ENCODE measurements at regions not wholly inside any gene's neighbourhood (a gene's known extent, or its start where the extent isn't known, plus 50 kb on each side); places are given as distances from the start of the nearest gene placed in this dataset.

DNA sequence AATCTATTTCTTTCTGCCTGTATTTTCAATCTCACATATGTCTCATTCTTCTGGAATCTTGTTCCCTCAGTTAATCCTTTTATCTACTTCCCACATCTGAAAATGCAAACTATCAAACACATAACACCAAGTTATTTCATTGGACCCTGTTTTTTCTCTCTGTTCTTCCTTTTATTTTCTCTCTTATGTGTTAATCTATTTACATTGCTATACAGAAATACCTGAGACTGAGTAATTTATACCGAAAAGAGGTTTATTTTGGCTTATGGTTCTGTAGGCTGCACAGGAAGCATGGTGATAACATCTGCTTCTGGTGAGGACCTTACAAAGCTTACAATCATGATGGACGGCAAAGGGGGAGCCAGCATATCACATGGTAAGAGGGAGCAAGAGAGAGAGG, 247.6 kb downstream of the TGFB2 start:
- no peak overlapping the region for H3K27ac ChIP-seq (replicated peaks)
- DNase-seq: no peak
- no peaks in the 10 kb centered on the region for H3K36me3 ChIP-seq
- TF ChIP-seq, protein P1, sequence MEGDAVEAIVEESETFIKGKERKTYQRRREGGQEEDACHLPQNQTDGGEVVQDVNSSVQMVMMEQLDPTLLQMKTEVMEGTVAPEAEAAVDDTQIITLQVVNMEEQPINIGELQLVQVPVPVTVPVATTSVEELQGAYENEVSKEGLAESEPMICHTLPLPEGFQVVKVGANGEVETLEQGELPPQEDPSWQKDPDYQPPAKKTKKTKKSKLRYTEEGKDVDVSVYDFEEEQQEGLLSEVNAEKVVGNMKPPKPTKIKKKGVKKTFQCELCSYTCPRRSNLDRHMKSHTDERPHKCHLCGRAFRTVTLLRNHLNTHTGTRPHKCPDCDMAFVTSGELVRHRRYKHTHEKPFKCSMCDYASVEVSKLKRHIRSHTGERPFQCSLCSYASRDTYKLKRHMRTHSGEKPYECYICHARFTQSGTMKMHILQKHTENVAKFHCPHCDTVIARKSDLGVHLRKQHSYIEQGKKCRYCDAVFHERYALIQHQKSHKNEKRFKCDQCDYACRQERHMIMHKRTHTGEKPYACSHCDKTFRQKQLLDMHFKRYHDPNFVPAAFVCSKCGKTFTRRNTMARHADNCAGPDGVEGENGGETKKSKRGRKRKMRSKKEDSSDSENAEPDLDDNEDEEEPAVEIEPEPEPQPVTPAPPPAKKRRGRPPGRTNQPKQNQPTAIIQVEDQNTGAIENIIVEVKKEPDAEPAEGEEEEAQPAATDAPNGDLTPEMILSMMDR (IDR thresholded peaks at IDR 0.05; ENCODE audit: borderline replicate concordance): no peak
- no peaks in the 10 kb centered on the region for H3K9me3 ChIP-seq (replicated peaks)
- intact Hi-C loops (cut with micrococcal nuclease): no loop called here
- H3K27me3 ChIP-seq (ENCODE audit: low read depth): no peaks in the 10 kb centered on the region
- no peak overlapping the region for H3K4me3 ChIP-seq
- H3K4me1 ChIP-seq: no peaks in the 10 kb centered on the region

DNA sequence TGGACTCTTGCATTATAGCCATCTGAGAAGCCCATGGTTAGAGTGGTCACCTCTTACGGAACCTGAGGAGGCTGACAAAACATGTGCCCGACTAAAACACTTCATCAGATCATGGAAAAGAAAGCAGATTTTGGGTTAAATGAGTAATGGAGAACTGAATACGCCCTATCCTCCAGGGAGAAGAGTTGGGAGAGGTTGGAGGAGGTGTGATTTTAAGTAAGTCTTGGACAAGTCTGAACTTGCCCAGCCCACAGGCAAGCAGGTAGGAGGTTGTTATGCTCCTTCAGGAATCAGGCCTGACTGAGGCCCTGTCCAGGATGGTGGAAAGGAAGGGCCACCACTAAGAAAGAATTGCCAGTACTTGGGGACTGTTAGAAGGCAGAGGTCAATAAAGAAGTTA, 255.8 kb downstream of the TGFB2 start:
- no peak for DNase-seq
- H3K4me3 ChIP-seq: no peak overlapping the region
- intact Hi-C loops (cut with micrococcal nuclease): no loop called here
- no peaks in the 10 kb centered on the region for H3K36me3 ChIP-seq
- no peaks in the 10 kb centered on the region for H3K9me3 ChIP-seq (replicated peaks)
- H3K27me3 ChIP-seq (ENCODE audit: low read depth): no peaks in the 10 kb centered on the region
- H3K27ac ChIP-seq (replicated peaks): no peak overlapping the region
- no peaks in the 10 kb centered on the region for H3K4me1 ChIP-seq
- TF ChIP-seq, protein P1 (IDR thresholded peaks at IDR 0.05; ENCODE audit: borderline replicate concordance): no peak

DNA sequence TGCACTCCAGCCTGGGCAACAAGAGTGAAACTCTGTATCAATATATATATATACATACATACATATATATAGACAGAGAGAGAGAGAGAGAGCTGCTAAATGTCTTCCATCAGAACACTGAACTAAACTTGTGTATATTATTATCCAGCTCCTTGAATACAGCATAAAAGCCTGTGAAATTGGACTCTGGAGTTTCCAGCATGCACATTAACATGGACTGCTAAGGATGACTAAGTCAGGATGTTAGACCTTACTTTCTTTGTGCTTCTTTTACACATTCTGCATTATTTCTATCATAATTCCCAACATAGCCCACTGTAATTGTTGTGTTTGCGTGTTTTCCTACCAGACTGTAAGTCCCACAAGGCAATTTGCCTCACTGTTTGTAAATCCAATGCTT, 259.1 kb downstream of the TGFB2 start:
- Histone ChIP-seq H3K4me1 (no peaks in the 10 kb centered on the region), H3K4me3 (no peak overlapping the region), H3K27me3 (ENCODE audit: low read depth) (no peaks in the 10 kb centered on the region), H3K9me3 (replicated peaks) (peaks cover 15% of the 10 kb centered on the region), H3K36me3 (no peaks in the 10 kb centered on the region), H3K27ac (replicated peaks) (no peak overlapping the region)
- TF ChIP-seq, protein P1 (IDR thresholded peaks at IDR 0.05; ENCODE audit: borderline replicate concordance): no peak
- intact Hi-C loops (cut with micrococcal nuclease): no loop called here
- DNase-seq: no peak

DNA sequence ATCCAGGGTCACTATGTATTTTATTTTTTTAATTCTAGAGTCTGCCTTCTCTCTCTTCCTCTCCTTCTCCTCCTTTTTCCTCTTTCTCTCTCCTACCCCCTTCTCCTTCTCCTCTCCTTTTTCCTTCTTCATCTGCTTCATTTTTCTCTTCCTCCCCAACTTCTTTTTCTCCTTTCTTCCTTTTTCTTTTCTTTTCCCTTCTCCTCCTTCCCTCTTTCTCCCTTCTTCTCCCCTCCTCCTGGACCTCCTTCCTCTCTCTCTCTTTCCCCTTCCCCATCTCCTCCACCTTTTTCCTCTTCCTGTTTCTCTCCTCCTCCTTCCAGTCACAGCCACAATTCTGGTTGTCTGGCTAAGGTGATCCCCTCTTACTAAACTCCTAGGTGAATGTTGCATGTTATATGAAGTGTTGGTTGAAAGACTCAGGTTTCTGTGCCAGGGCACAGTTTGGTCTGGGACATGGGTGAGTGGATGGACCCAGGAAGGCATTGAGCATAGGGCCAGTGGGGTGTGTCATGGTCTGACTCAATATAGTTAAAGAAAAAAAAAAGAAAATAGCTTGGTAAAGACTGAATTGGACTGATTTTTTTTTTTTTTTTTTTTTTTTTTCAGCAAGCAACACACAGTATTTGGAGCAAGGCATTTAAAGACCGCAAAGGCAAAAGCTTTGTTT, 266.9 kb downstream of the TGFB2 start:
- intact Hi-C loops (cut with micrococcal nuclease): no loop called here
- no peaks in the 10 kb centered on the region for H3K36me3 ChIP-seq
- no peaks in the 10 kb centered on the region for H3K27me3 ChIP-seq (ENCODE audit: low read depth)
- no peak for DNase-seq
- TF ChIP-seq, protein P1 (IDR thresholded peaks at IDR 0.05; ENCODE audit: borderline replicate concordance): no peak
- H3K9me3 ChIP-seq (replicated peaks): peaks cover 30% of the 10 kb centered on the region
- no peak overlapping the region for H3K27ac ChIP-seq (replicated peaks)
- no peaks in the 10 kb centered on the region for H3K4me1 ChIP-seq
- no peak overlapping the region for H3K4me3 ChIP-seq

DNA sequence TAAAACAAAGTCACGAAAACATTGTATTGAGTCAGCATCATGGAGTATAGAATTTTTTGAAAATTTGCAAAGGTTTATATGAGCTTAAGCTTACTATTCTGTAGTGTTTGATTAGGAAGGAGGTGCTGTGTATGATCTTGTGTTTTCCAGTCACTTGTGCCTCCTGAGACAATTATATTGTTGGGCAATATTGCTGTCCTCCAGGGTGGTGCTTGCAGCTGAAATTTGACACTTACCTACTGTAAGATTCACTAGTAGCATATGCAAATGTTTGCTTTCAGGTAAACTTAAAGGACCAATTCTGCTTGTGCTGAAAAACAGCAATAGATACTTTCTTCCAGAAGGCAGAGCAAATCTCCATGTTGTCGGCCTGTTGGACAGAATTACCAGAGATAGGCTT, 268.0 kb downstream of the TGFB2 start:
- Histone ChIP-seq H3K36me3 (no peaks in the 10 kb centered on the region), H3K4me3 (no peak overlapping the region), H3K9me3 (replicated peaks) (peaks cover 24% of the 10 kb centered on the region), H3K27me3 (ENCODE audit: low read depth) (no peaks in the 10 kb centered on the region), H3K4me1 (no peaks in the 10 kb centered on the region), H3K27ac (replicated peaks) (no peak overlapping the region)
- intact Hi-C loops (cut with micrococcal nuclease): no loop called here
- no peak for DNase-seq
- TF ChIP-seq, protein P1 (IDR thresholded peaks at IDR 0.05; ENCODE audit: borderline replicate concordance): no peak

Data from left ventricle myocardium inferior (tissue), 1 donor.